GOT3 (cell line): ENCODE measurements at regions not wholly inside any gene's neighbourhood (a gene's known extent, or its start where the extent isn't known, plus 50 kb on each side); places are given as distances from the start of the nearest gene placed in this dataset.

Experiments used
- DNase-seq: peaks from one replicate; lab custom pipeline; 2025; ENCODE audit warnings: mixed read lengths; lab: John Stamatoyannopoulos, UW

DNA sequence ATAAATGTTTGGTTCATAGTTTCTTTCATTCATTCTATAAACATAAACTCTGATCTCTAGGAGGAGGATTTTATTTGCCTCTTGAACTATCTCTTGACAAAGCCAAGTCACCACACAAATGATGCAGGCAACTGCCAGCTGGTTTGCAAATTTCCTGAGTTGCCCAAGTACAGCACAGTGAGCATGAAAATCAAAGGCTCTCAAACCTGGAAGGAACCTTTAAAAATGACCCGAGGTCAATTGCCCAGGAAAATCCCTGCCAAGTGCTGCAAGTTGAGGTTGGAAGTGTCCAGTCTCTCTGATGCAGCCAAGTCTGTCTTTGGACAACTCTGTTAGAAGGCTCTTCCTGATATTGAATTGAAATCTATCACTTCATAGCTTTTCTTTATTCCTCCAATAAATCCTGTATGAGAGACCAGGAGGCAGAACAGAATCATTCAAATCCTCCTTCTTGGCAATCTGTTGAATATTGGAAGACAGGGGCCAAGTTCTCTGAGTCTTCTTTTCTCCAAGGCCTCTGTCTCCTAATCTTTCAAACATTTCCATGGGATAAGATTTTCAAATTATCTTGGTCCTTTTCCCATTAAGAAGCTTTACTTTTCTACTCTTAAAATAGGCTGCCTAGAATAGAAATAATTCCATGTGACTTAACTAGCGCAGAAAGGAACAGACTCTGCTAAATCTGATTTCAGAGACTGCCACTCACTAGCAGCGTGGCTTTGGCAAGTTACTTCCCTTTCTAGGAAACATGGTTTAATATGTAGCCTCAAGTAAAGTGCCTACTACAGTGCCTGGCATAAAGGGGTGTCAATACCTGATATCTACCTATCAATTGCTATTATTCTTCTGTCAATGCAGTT, 159.2 kb downstream of the SNX18 start:
- DNase-seq, result no peak

DNA sequence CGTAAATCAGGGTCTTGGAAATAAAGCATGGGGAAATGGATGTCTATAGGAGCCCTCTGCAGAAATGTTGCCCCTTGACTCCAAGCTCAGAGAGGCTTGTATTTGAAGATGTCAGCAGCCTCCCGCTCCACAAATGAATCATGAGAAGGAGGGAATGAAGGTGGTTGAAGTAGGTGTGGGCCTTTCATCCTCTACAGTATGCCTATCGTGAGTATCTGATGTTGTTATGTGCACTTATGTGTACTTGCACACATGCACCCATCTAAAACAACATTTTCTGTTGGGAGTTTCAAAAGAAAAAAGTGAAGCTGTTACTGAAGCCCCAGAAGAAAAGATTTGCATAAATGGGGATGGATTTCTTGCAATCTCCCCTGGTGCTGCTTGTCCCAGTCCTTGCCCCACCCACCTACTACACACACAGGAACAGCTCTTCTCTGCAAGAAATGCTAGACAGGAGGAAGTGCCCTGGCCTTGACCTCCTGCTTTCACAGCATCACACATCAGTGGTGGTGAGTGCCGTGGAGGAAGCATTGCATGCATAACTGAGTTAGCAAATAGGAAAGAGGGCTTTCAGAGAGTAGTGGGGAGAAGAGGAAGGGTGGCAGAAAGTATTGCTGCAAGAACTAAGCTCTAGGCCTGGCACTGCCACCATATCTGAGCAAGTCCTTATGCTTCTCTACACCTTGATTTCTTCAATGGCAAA, 156.1 kb downstream of the SNX18 start:
- no peak for DNase-seq

DNA sequence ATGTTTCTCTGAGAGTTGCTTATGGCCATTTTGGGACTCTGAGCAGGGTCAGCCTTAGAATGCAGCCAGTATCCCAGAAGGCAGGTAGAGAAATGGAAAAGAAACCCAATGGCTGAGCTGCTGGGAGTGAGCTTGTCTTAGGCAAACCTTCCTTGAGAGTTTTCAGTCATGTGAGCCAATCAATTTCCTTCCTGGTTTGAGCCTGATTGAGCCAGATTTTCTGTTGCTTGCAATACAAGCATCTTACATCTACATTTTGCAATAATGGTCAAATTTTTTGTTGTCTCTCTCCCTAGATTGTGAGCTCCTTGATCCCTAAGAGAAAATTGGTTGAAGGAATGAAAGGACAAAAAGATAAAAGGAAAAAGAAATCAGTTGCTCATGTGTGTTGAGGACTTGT, 155.3 kb downstream of the SNX18 start:
- no peak for DNase-seq

DNA sequence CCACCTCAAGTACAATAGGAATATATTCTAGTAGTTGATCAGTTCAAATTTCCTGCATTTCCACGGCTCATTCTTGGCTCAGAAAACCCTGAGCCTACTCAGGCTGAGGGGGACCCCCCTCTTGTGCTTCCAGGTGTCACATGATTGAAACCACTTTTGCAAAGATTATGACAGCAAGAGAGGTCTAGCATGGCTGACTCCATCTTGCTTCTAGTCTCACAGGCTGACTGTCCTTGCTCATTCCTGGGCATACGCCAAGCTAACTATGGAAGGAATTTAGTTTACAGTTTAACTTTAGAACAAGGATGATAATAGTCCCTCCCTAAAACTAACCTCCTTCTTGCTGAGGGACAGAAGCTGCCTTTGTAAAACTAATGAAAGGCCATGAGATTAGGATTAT, 154.1 kb downstream of the SNX18 start:
- DNase-seq, result no peak

DNA sequence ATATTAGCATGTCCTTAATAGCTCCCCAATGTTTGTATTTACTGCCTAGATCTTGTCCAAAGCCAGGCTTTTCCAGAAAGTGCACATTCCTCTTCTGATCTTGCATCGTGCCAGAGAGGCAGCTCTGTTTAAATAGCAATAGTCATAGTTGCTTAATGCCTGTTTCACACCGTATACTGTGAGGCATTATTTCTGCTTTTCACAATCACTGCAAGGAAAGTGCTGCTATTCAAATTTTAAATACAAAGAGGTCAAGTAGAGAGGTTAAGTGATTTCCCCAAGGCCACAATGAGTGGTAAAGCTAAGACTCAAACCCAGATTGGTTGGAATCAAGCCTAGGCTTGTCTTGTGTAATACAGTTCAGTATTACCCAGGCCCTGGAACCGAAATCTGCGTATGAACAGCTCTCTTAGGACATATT, 153.6 kb downstream of the SNX18 start:
- no peak for DNase-seq

DNA sequence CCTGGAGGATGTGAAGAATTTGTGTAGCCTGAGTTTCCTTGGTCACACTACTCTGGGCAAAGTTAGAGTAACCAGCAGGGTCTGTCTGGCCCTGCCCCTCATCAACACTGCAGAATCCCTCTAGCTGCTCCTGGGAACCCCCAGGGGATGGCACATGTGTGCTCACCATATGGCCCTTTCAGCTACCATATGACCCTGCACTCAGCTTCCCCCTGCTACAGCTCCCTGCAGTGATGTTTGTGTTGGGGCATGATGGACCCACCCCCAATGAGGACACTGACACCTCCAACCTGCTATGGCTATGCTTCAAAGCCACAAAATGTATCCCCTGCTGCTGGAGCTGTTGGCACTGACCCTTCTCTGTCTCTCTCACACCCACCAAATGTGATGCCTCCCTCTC, 152.7 kb downstream of the SNX18 start:
- DNase-seq, result no peak

DNA sequence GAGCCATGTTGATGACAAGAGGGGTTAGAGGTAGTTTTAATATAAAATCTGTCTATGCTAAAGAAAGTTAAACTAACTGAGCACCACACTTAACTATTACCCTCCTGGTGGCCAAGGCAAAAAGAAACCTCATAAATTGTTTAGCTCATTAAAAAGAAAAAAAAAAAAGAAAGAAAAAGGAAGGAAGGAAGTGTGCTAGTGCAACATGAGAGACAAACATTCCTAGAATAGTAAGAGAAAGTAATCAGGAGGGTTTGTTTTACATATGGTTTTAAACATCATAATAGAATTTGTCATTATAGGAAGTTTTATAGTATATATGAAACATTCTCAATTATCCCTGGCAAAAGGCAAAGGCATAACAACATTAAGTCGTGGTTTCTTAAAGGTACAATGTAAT, 152.3 kb downstream of the SNX18 start:
- no peak for DNase-seq

DNA sequence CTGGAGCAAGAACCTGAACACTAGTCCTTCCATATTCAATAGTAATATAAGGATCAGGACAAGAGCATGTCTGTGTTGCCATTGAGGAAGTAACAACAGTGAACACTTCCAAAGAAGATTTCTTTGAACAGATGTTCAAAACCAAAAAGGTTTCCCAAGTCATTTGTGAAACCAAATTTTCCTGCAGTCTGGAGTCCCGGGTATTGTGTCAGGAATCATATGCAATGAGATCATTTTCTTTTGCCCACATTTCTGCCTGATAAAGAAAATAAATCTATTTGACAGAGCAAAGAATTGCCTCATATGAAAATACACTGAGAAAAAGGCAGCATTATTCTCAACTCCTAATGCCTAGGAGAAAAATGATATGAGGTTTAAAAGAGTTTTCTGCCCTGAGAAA, 151.7 kb downstream of the SNX18 start:
- no peak for DNase-seq

DNA sequence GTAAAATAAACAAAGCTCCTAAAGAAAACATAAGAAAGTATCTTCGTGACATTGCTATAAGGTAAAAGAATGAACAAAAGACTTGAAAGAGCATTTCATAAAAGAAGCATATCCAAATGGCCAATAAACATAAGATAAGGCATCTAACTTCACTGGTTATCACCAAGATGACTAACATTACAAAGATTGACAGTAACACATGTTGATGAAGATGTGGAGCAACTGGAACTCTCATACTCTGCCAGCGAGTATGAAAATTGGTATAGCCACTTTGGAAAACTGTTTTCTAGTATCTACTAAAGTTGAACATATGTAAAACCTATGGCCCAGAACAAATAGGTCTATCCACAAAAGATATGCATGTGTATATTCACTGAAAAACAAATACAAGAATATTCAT, 150.5 kb downstream of the SNX18 start:
- DNase-seq, result no peak

DNA sequence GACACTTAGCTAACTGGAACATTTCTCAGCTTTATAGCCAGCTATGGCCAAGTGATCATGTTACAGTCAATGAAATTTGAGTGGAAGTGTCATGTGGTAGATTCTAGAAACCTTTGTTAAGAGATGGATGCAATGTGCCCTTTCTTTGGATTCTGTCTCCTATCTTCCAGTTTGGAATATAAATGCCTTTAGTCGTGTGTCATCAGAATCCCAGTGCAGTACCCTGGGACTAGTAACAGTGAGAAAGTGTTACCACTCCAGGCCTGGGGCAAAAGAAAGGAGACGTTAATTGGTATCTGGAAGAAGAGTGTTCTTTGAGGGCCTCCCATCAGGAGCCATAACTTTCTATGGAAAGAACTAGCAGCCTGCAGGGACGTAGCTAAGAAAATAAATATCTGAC, 149.6 kb downstream of the SNX18 start:
- no peak for DNase-seq

DNA sequence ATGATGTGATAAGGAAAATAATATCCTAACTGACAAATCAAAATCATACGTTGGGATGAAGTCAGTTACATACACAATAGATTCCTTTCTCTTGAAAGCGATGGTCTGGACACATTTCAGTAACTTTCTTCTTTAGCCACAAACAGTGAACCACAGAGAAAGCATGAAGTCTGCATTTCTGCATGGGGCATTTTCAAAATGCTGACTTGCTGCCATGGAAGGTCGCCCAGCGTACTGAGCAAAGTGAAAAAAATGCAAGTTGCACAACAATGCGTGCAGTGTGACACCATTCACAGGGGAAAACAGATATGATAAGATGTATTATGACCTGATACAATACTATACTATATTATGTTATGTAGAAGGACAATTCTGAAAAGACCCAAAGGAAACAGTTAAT, 146.3 kb downstream of the SNX18 start:
- DNase-seq, result peak; percentile 19

DNA sequence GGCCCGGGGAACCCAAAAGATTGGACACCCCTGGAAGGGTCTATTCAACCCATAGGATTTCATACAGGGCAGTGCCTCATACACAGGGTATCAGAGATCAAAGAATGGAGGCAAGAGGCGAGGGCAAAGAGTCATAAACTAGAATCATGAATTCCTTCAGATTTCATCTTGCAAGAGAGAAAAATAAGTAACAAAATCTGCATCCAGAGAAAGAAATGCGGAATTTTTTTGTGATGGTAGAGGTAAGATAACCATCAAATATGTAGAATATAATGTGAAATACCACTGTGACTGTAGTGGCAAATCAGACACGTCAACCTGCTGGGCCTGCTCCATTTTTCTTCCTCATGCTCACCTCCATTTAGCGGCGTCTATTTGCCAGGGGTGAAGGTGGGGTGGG, 143.6 kb downstream of the SNX18 start:
- no peak for DNase-seq

DNA sequence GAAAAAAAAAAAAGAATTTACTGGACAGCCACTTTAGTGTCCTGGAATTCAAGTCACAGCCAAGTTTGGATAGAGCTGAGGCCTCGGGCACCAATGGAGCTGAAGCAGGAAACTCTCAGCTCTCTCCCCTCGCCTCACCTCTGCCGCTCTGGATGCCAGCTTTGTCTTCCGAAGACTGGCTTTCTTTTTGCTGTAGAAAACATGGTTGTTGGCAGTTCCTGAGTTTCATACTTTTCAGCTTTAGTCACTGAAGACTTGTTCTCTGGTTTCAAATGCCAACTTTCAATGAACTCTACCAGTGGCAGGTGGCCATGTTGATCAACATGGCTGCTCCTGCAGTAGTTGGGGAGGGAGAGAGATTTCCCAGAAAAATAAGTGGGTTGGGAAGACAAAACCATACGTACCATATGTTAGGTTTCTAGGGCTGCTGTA, 142.2 kb downstream of the SNX18 start:
- DNase-seq, result no peak

DNA sequence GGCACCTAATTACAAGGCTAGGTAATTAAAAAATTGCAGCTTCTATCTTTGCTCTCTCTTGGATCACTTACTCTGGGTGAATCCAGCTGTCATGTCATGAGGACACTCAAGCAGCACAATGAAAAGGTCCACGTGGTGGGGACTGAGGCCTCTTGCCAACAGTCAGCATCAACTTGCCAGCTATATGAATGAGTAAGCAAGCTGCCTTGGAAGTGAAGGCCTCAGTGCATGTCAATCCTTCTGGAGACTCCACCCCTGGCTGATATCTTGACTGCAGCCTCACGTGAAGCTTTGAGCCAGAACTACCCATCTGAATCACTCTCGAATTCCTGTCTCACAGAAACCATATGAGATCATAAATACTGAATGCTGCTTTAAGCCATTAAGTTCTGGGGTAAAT, 140.5 kb downstream of the SNX18 start:
- DNase-seq, result peak; percentile 8

DNA sequence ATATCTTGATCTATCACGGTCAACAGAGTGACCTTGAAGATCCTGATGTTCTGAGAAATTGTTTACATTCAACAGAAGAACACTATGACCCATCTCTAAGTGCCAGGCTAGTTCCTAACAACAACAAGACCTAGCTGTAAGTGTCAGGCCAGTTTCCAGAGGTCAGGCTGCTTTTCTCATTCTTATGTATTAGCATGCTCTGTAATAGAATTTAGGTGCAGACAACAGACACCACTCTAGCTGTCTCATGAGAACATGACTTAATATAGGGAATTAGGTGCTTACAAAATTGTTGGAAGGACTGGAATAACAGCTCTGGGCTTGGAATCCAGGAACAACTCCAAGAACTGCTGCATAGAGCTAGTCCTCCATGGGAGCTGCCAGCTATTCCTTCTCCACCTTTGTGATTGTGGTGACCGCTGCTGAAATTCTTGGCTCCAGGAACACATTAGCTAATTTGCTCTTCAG, 138.7 kb downstream of the SNX18 start:
- DNase-seq, result no peak

DNA sequence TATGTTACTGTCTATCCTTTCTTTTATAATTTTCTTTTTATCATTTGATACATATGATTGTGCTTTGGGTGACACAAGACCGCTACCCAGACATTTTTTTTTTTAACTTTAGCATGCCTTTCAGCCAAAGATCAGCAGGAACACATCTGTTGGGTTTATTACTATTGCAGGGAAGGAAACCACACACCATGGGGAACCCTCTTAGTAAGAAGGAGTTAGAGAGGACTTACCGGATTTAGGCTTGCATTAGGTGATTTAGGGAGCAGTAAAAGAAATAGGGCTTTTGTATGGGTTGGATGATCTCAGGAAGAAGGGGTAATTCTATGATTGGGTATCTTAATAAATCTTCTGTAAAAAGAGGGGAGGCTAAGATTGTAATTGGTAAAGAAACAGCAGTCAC, 138.2 kb downstream of the SNX18 start:
- DNase-seq, result no peak

DNA sequence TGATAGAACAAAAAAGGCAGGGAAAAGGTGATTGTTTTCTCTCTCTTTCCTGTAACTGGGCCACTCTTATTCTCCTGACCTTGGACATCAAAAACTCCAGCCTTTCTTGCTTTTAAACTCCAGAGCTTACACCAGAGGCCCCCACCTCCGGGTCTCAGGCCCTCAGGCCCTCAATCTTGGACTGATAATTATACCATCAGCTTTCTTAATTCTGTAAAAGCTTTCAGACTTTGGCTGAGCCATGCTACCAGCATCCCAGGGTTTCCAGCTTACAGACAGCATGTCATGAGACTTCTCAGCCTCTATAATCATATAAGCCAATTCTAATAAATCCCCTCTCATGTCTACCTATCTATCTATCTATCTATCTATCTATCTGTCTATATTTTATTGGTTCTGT, 137.7 kb downstream of the SNX18 start:
- no peak for DNase-seq

DNA sequence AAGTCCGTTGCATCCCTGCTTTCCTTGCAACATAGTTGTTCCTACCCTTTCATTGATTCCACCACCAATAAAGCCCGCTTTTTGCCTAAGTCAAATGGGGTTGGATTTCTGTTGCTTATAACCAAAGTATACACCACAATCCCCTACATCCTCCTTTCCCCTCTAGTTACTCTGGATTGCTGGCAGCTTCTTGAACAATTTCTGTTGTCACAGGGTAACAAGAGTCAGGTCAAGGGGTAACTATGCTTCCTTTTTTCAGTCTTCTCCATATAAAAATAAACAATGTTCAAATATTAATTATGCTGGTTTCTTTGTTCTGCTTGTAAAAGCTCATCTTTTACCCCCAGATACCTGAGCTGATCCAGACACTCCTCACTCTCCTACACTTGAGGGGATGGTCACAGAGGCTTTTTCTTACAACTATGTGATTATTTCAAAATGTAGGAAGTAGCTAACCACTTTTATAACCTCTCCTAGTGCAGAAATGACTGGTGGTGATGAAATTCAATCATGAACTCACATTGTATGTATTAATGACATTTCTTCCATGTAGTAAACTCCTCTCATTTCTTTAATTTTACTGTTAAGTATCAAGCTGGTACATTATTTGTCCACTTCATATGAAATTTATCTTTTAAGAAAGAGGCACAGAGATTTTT, 136.5 kb downstream of the SNX18 start:
- no peak for DNase-seq

DNA sequence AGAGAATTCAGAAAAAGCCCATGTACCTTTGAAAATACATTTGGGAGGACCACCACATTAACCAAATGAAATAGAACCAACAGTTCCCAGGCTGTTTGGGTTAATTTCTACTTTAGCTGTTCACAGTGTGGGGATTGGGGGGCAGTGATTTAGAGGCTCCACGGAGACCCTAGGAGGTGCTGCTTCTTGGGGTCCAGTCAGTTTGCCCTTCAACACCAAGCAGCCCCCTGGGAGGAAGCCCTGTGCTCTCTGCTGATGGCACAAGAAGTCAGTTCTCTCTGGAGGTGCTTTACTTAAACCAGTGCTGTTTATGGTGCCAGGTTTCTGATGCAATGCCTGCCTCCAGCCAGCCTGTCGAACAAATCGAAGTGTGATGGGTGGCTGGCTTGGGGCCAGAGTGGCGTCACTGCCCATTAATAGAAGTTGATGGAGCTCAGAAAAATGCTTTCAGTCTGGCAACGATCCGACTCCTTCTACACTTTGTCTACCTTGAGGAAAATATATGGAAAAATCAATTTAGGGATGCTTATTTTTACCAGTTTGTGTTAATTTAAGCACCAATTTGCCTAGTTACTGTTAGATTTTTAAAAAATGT, 134.0 kb downstream of the SNX18 start:
- DNase-seq, result no peak

DNA sequence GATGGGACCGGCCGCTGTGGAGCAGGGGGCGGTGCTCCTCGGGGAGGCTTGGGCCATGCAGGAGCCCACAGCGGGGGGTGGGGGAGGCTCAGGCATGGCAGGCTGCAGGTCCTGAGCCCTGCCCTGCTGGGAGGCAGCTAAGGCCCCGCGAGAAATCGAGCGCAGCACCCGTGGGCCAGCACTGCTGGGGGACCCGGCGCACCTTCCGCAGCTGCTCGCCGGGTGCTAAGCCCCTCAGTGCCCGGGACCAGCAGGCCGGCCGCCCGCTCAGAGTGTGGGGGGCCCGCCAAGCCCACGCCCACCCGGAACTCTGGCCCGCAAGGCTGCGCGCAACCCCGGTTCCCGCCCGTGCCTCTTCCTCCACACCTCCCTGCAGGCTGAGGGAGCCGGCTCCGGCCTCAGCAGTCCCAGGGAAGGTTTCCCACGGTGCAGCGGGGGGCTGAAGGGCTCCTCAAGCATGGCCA, 131.5 kb downstream of the SNX18 start:
- no peak for DNase-seq

DNA sequence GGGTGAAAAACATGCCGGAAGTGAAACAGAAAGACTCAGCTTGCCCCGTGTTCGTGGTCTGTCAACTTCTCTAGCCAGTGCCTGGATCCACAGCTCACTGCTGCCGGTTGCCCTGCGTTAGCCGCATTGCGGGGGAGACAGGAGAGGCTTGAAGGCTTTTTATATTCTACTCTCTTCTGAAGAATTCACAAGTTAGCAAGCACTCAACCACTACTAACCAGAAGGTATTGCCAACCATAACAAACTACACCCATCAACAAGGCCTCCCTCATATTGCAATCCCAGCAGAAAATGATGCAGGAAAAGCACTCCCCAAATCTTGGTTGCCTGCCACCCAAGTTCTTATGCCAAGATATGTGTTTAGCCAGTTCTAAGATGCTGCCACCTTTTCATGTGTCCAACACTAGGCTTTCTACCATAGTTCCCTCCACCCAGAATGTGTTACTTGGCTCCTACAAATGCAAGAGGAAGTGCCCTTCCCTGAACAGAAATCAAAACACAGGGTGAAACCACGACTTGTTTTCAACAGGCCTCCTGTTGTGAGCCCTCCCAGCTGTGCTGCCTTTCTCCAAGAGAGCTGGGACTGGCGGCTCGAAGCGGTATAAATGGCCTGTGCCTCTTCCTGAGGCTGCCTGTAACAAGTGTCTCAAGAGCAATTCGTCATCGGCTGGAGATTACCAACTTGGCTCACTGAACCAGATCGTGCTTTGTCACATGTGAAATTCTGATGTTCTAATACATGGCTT, 129.0 kb downstream of the SNX18 start:
- no peak for DNase-seq
